ENCODE measurements at regions not wholly inside any gene's neighbourhood (a gene's known extent, or its start where the extent isn't known, plus 50 kb on each side); places are given as distances from the start of the nearest gene placed in this dataset.
"Not testable (repeated sequence)": the region's sequence is repeated elsewhere in the genome, so short reads cannot be mapped to it uniquely, and the experiment has no call there.

- DNase-seq (ENCODE audit: insufficient read length, low spot score), result no peak
- no peak for TF ChIP-seq CTCF (IDR thresholded peaks at IDR 0.05; ENCODE audit: insufficient read depth, missing control alignments)
- no peak for FAIRE-seq
These were observed 124.8 kb upstream of the CCNG1 start for GRCh38 chr5:163312598-163312997.

- not testable (repeated sequence) for FAIRE-seq; DNase-seq (ENCODE audit: insufficient read length, low spot score)
These were observed 124.3 kb upstream of the CCNG1 start for GRCh38 chr5:163313049-163313448.

GRCh38 chr5:163316374-163316773 is 121.0 kb upstream of the CCNG1 start:
- not testable (repeated sequence) for FAIRE-seq; DNase-seq (ENCODE audit: insufficient read length, low spot score)

GRCh38 chr5:163318707-163319106 is 118.7 kb upstream of the CCNG1 start:
- TF ChIP-seq CTCF (IDR thresholded peaks at IDR 0.05; ENCODE audit: insufficient read depth, missing control alignments), result no peak
- no peak for FAIRE-seq
- DNase-seq (ENCODE audit: insufficient read length, low spot score), result no peak

GRCh38 chr5:163321511-163321910 is 115.9 kb upstream of the CCNG1 start:
- no peak for TF ChIP-seq CTCF (IDR thresholded peaks at IDR 0.05; ENCODE audit: insufficient read depth, missing control alignments)
- FAIRE-seq (no peak), DNase-seq (ENCODE audit: insufficient read length, low spot score) (no peak)

GRCh38 chr5:163330723-163331668 is 106.4 kb upstream of the CCNG1 start:
- TF ChIP-seq CTCF (IDR thresholded peaks at IDR 0.05; ENCODE audit: insufficient read depth, missing control alignments), result no peak
- FAIRE-seq (no peak), DNase-seq (ENCODE audit: insufficient read length, low spot score) (no peak)

- DNase-seq (ENCODE audit: insufficient read length, low spot score); FAIRE-seq: not testable (repeated sequence)
These were observed 101.3 kb upstream of the CCNG1 start for GRCh38 chr5:163336074-163336473.

GRCh38 chr5:163339148-163339547 is 98.2 kb upstream of the CCNG1 start:
- FAIRE-seq (no peak), DNase-seq (ENCODE audit: insufficient read length, low spot score) (no peak)

GRCh38 chr5:163340378-163340777 is 97.0 kb upstream of the CCNG1 start:
- not testable (repeated sequence) for FAIRE-seq; DNase-seq (ENCODE audit: insufficient read length, low spot score)

More at GRCh38 chr5:163339148-163339547, 98.2 kb upstream of the CCNG1 start:
- no peak for TF ChIP-seq CTCF (IDR thresholded peaks at IDR 0.05; ENCODE audit: insufficient read depth, missing control alignments)
